ENCODE measurements at regions not wholly inside any gene's neighbourhood (a gene's known extent, or its start where the extent isn't known, plus 50 kb on each side); places are given as distances from the start of the nearest gene placed in this dataset.

GRCh38 chr10:9825491-9826018 is 1192.1 kb upstream of the CELF2 start:
- H3K36me3 ChIP-seq (ENCODE audit: control insufficient read depth in 2 of 2, extremely low read depth in 1 of 2, insufficient read depth in 2 of 2, low read length in 2 of 2): no peaks in the 10 kb centered on the region
- no peak overlapping the region for H3K9ac ChIP-seq (ENCODE audit: control insufficient read depth, extremely low read depth, insufficient read depth, low read length)
- no peaks in the 10 kb centered on the region for H3K9me3 ChIP-seq (ENCODE audit: control insufficient read depth, low read depth, low read length)
- no peaks in the 10 kb centered on the region for H3K4me1 ChIP-seq (ENCODE audit: control insufficient read depth, extremely low read depth, insufficient read depth, low read length)
- TF ChIP-seq EZH2 (IDR thresholded peaks at IDR 0.05; ENCODE audit: low read length): no peak
- TF ChIP-seq, protein P1, sequence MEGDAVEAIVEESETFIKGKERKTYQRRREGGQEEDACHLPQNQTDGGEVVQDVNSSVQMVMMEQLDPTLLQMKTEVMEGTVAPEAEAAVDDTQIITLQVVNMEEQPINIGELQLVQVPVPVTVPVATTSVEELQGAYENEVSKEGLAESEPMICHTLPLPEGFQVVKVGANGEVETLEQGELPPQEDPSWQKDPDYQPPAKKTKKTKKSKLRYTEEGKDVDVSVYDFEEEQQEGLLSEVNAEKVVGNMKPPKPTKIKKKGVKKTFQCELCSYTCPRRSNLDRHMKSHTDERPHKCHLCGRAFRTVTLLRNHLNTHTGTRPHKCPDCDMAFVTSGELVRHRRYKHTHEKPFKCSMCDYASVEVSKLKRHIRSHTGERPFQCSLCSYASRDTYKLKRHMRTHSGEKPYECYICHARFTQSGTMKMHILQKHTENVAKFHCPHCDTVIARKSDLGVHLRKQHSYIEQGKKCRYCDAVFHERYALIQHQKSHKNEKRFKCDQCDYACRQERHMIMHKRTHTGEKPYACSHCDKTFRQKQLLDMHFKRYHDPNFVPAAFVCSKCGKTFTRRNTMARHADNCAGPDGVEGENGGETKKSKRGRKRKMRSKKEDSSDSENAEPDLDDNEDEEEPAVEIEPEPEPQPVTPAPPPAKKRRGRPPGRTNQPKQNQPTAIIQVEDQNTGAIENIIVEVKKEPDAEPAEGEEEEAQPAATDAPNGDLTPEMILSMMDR (optimal IDR thresholded peaks at IDR 0.05 in 1 of 3, IDR thresholded peaks at IDR 0.05 in 1 of 3, conservative IDR thresholded peaks at IDR 0.05 in 1 of 3; ENCODE audit: extremely low read depth in 1 of 3, insufficient read depth in 2 of 3, low read length in 3 of 3): no peak
- H3K79me2 ChIP-seq (ENCODE audit: control insufficient read depth, insufficient read depth, low read length): no peaks in the 10 kb centered on the region
- FAIRE-seq: no peak
- H2AFZ ChIP-seq (ENCODE audit: control insufficient read depth, low read length): peak overlapping the region; percentile 57
- dilution Hi-C loops (cut with MboI; ENCODE audit: extremely low pct_ligation_motif_present, low sequenced_read_pairs): no loop called here
- no peaks in the 10 kb centered on the region for H4K20me1 ChIP-seq (ENCODE audit: control insufficient read depth, extremely low read depth, insufficient read depth, low read length)
- DNase-seq (ENCODE audit: low read depth, low spot score): no peak
- no peak overlapping the region for H3K27ac ChIP-seq (ENCODE audit: control insufficient read depth, insufficient read depth, low read length)
- H3K4me3 ChIP-seq (ENCODE audit: control insufficient read depth in 2 of 3, extremely low read depth in 1 of 3, insufficient read depth in 2 of 3, low read depth in 1 of 3, low read length in 3 of 3): no peak overlapping the region
- no peaks in the 10 kb centered on the region for H3K9me1 ChIP-seq (ENCODE audit: control insufficient read depth, extremely low read depth, insufficient read depth, low read length)
- H3K4me2 ChIP-seq (ENCODE audit: control insufficient read depth, extremely low read depth, insufficient read depth, low read depth, low read length): no peak overlapping the region
- no peaks in the 10 kb centered on the region for H3K27me3 ChIP-seq (ENCODE audit: control insufficient read depth, extremely low read depth, insufficient read depth, low read length)

- H3K9me3 ChIP-seq (ENCODE audit: control insufficient read depth, low read depth, low read length): no peaks in the 10 kb centered on the region
- FAIRE-seq (no peak), DNase-seq (ENCODE audit: low read depth, low spot score) (no peak)
- dilution Hi-C loops (cut with MboI; ENCODE audit: extremely low pct_ligation_motif_present, low sequenced_read_pairs): no loop called here
- no peak overlapping the region for H3K4me2 ChIP-seq (ENCODE audit: control insufficient read depth, extremely low read depth, insufficient read depth, low read depth, low read length)
- no peaks in the 10 kb centered on the region for H3K27me3 ChIP-seq (ENCODE audit: control insufficient read depth, extremely low read depth, insufficient read depth, low read length)
- no peak overlapping the region for H3K9ac ChIP-seq (ENCODE audit: control insufficient read depth, extremely low read depth, insufficient read depth, low read length)
- H3K79me2 ChIP-seq (ENCODE audit: control insufficient read depth, insufficient read depth, low read length): no peaks in the 10 kb centered on the region
- H3K4me1 ChIP-seq (ENCODE audit: control insufficient read depth, extremely low read depth, insufficient read depth, low read length): no peaks in the 10 kb centered on the region
- no peak overlapping the region for H2AFZ ChIP-seq (ENCODE audit: control insufficient read depth, low read length)
- H3K27ac ChIP-seq (ENCODE audit: control insufficient read depth, insufficient read depth, low read length): no peak overlapping the region
- TF ChIP-seq, protein P1 (optimal IDR thresholded peaks at IDR 0.05 in 1 of 3, IDR thresholded peaks at IDR 0.05 in 1 of 3, conservative IDR thresholded peaks at IDR 0.05 in 1 of 3; ENCODE audit: extremely low read depth in 1 of 3, insufficient read depth in 2 of 3, low read length in 3 of 3): no peak
- TF ChIP-seq EZH2 (IDR thresholded peaks at IDR 0.05; ENCODE audit: low read length): no peak
- no peak overlapping the region for H3K4me3 ChIP-seq (ENCODE audit: control insufficient read depth in 2 of 3, extremely low read depth in 1 of 3, insufficient read depth in 2 of 3, low read depth in 1 of 3, low read length in 3 of 3)
- no peaks in the 10 kb centered on the region for H4K20me1 ChIP-seq (ENCODE audit: control insufficient read depth, extremely low read depth, insufficient read depth, low read length)
- no peaks in the 10 kb centered on the region for H3K9me1 ChIP-seq (ENCODE audit: control insufficient read depth, extremely low read depth, insufficient read depth, low read length)
- H3K36me3 ChIP-seq (ENCODE audit: control insufficient read depth in 2 of 2, extremely low read depth in 1 of 2, insufficient read depth in 2 of 2, low read length in 2 of 2): no peaks in the 10 kb centered on the region
Observed at GRCh38 chr10:9828110-9828509, 1189.6 kb upstream of the CELF2 start.
